Effector memory CD4-positive, alpha-beta T cell (primary cell): ENCODE measurements at regions not wholly inside any gene's neighbourhood (a gene's known extent, or its start where the extent isn't known, plus 50 kb on each side); places are given as distances from the start of the nearest gene placed in this dataset.
A peak's percentile ranks its signal among the peaks of the same experiment; 100 is the strongest.

Source experiments
- DNase-seq, 3 donors: peaks; one replicate each; pipeline ENCODE4 v3.0.0-alpha.2; 2020
- H3K27ac ChIP-seq: 2 replicates; pipeline ENCODE4 v1.7.0; 2013; ENCODE audit warnings: mild to moderate bottlenecking, low read length, moderate library complexity; ENCODE audit not compliant: insufficient read depth, poor library complexity, severe bottlenecking
- H3K27me3 ChIP-seq: replicated peaks from 2 replicates; pipeline ENCODE4 v1.7.0; 2013; ENCODE audit warnings: mild to moderate bottlenecking, low read length; ENCODE audit not compliant: insufficient read depth, control insufficient read depth, poor library complexity, severe bottlenecking
- H3K36me3 ChIP-seq: 2 replicates; pipeline ENCODE4 v1.7.0; 2013; ENCODE audit warnings: mild to moderate bottlenecking, low read length, moderate library complexity; ENCODE audit not compliant: control insufficient read depth, insufficient read depth
- H3K4me1 ChIP-seq: 2 replicates; pipeline ENCODE4 v1.7.0; 2013; ENCODE audit warnings: low read length, mild to moderate bottlenecking; ENCODE audit not compliant: control insufficient read depth, insufficient read depth, poor library complexity, severe bottlenecking
- H3K4me3 ChIP-seq: 2 replicates; pipeline ENCODE4 v1.7.0; 2013; ENCODE audit warnings: low read length, low read depth, mild to moderate bottlenecking; ENCODE audit not compliant: insufficient read depth, poor library complexity, severe bottlenecking
- H3K9me3 ChIP-seq: 2 replicates; pipeline ENCODE4 v1.7.0; 2013; ENCODE audit warnings: mild to moderate bottlenecking, low read length, moderate library complexity; ENCODE audit not compliant: control insufficient read depth

GRCh38 chr18:22355598-22355997, 62.1 kb downstream of the CTAGE1 start:
- H3K27ac ChIP-seq = no peak overlapping the region
- H3K27me3 ChIP-seq = no peaks in the 10 kb centered on the region
- H3K36me3 ChIP-seq = no peaks in the 10 kb centered on the region
- no peaks in the 10 kb centered on the region for H3K9me3 ChIP-seq
- no peak overlapping the region for H3K4me3 ChIP-seq
- no peaks in the 10 kb centered on the region for H3K4me1 ChIP-seq
- DNase-seq = no peak

- Histone ChIP-seq H3K4me3 (no peak overlapping the region), H3K27ac (no peak overlapping the region), H3K36me3 (no peaks in the 10 kb centered on the region), H3K4me1 (no peaks in the 10 kb centered on the region), H3K9me3 (no peaks in the 10 kb centered on the region), H3K27me3 (no peaks in the 10 kb centered on the region)
- no peak for DNase-seq
These were observed 62.6 kb downstream of the CTAGE1 start for GRCh38 chr18:22355069-22355468.

DNA sequence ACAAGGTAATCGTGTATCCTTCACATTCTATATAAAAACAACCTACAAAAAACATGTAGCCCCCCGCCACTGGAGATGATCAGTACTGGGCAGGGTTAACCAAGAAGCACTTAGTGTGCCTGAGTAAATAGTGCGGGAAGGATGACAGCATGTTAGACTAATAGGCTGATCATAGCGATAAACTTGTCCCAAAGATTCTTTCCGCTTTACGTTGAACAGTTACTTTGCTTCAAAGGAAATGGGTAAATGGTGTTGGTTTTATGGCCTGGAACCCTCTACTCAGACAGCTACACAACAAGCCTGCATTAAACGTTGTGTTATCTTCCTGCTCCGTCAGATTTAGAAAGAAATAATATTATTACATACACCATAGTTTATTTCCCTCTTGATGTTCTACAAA, 67.7 kb downstream of the CTAGE1 start:
- H3K4me1 ChIP-seq = no peaks in the 10 kb centered on the region
- H3K9me3 ChIP-seq = no peaks in the 10 kb centered on the region
- H3K27me3 ChIP-seq = no peaks in the 10 kb centered on the region
- DNase-seq = no peak
- no peak overlapping the region for H3K27ac ChIP-seq
- no peak overlapping the region for H3K4me3 ChIP-seq
- no peaks in the 10 kb centered on the region for H3K36me3 ChIP-seq

GRCh38 chr18:22349317-22349898, 68.3 kb downstream of the CTAGE1 start:
- Histone ChIP-seq H3K9me3 (no peaks in the 10 kb centered on the region), H3K4me1 (no peaks in the 10 kb centered on the region), H3K27me3 (no peaks in the 10 kb centered on the region), H3K36me3 (no peaks in the 10 kb centered on the region), H3K4me3 (peak overlapping the region; percentile 22), H3K27ac (no peak overlapping the region)
- DNase-seq = no peak

DNA sequence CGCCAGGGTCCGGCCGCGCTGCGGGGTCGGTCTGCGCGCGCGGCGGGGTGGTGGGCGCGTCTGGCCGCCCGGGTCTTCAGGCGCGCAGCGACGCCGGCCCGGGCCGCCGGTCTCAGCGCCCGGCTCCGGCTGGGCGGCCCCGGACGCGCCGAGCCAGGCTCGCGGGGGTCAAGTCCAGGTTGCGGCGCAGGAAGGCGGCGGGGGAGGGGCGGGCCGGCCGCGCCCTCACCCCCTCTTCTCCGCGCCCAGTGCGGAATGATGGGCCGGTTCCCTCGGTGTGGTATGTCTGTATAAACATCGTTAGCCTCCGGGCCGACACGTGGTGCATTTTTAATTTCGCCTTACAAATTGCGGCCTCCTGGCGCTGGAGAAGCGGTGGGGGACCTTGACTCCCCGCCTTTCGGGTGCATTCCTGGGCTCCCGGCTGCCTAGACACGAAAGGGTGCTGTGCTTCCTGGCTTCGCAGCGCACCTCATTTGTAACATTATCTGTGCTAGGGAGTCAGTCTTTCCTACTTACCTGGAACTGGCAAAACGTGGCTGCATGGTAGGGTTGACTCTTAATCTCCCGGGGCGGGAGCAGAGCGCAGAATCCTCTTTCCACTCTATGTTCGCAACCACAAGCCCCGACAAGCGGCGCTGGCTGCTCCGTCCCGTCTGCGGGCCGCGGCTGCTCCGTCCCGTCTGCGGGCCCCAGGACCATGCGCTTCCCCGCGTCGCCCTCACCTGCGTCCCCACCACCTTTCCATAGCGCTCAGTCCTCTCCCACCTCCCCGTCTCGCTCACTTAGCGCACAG, 69.0 kb downstream of the CTAGE1 start:
- Histone ChIP-seq H3K27ac (peak overlapping the region; percentile 25), H3K27me3 (no peaks in the 10 kb centered on the region), H3K4me1 (no peaks in the 10 kb centered on the region), H3K4me3 (peak overlapping the region; percentile 22), H3K36me3 (no peaks in the 10 kb centered on the region), H3K9me3 (no peaks in the 10 kb centered on the region)
- no peak for DNase-seq

- no peaks in the 10 kb centered on the region for H3K36me3 ChIP-seq
- H3K4me1 ChIP-seq = no peaks in the 10 kb centered on the region
- H3K9me3 ChIP-seq = no peaks in the 10 kb centered on the region
- no peaks in the 10 kb centered on the region for H3K27me3 ChIP-seq
- DNase-seq = no peak
- H3K27ac ChIP-seq = peak overlapping the region; percentile 25
- no peak overlapping the region for H3K4me3 ChIP-seq
These were observed 69.9 kb downstream of the CTAGE1 start for GRCh38 chr18:22347606-22348511.

GRCh38 chr18:22346953-22347605, 70.6 kb downstream of the CTAGE1 start:
- no peaks in the 10 kb centered on the region for H3K36me3 ChIP-seq
- H3K27ac ChIP-seq = no peak overlapping the region
- DNase-seq = no peak
- H3K4me1 ChIP-seq = no peaks in the 10 kb centered on the region
- H3K9me3 ChIP-seq = no peaks in the 10 kb centered on the region
- H3K4me3 ChIP-seq = no peak overlapping the region
- no peaks in the 10 kb centered on the region for H3K27me3 ChIP-seq

GRCh38 chr18:22346401-22346952, 71.2 kb downstream of the CTAGE1 start:
- Histone ChIP-seq H3K9me3 (no peaks in the 10 kb centered on the region), H3K4me1 (no peaks in the 10 kb centered on the region), H3K4me3 (no peak overlapping the region), H3K27me3 (no peaks in the 10 kb centered on the region), H3K27ac (no peak overlapping the region), H3K36me3 (no peaks in the 10 kb centered on the region)
- DNase-seq = peak in 1 of 3 donors; percentile 11

GRCh38 chr18:22345718-22346117, 72.0 kb downstream of the CTAGE1 start:
- H3K27me3 ChIP-seq = no peaks in the 10 kb centered on the region
- no peak overlapping the region for H3K4me3 ChIP-seq
- H3K4me1 ChIP-seq = no peaks in the 10 kb centered on the region
- DNase-seq = no peak
- no peaks in the 10 kb centered on the region for H3K9me3 ChIP-seq
- no peak overlapping the region for H3K27ac ChIP-seq
- no peaks in the 10 kb centered on the region for H3K36me3 ChIP-seq
